HCT116 (cell line): ENCODE measurements at regions not wholly inside any gene's neighbourhood (a gene's known extent, or its start where the extent isn't known, plus 50 kb on each side); places are given as distances from the start of the nearest gene placed in this dataset.

Experiments used
- ATAC-seq: fragments of 200-7000 bp; cut with Tn5 transposase; 2 replicates; pipeline ENCODE4 v1.9.1; 2020; ENCODE audit warnings: mild to moderate bottlenecking, moderate library complexity
- BruUV-seq: library from RNA; stranded (reverse); fragments of 400-500 nt; replicated peaks from 2 replicates; lab custom pipeline; 2021; lab: Mats Ljungman, UMichigan
- CTCF ChIA-PET: fragments of 300-600 bp; sonication (Branson Sonifier 250); formaldehyde crosslinking; loops from one replicate; lab custom pipeline; 2021; ENCODE audit warnings: antibody characterized with exemption; lab: Charles Lee
- POLR2A ChIA-PET: fragments of 300-600, 350-600 bp; sonication (Branson Sonifier 250); formaldehyde crosslinking; loops from one replicate; lab custom pipeline; 2021; ENCODE audit warnings: antibody characterized with exemption; lab: Charles Lee
- RAD21 ChIA-PET, 2 experiments: fragments of 300-600 bp; sonication (Branson Sonifier 250); formaldehyde crosslinking; loops; one replicate each; lab custom pipeline; 2023; ENCODE audit warnings: low total read pairs in 2 of 2; ENCODE audit not compliant: uncharacterized antibody in 2 of 2, unreplicated experiment in 2 of 2, low non-redundant PET in 1 of 2; lab: Charles Lee
- DNase-seq: peaks from one replicate; pipeline ENCODE4 v3.0.0-alpha.2; 2010; ENCODE audit warnings: low read depth, low spot score
- H2AFZ ChIP-seq: fragments of 200-600 bp; shearing (Covaris generic), sonication (generic); 2 replicates; pipeline ENCODE4 v1.6.1; 2017; ENCODE audit warnings: low read depth, mixed run types, mixed read lengths, antibody characterized with exemption, low read length; ENCODE audit not compliant: poor library complexity, severe bottlenecking
- H3K27ac ChIP-seq: 2 replicates; pipeline ENCODE4 v1.5.1; 2012; ENCODE audit warnings: low read depth, low read length
- H3K27me3 ChIP-seq: fragments of 200-600 bp; sonication (generic); 2 replicates; pipeline ENCODE4 v1.6.1; 2016; ENCODE audit warnings: mixed run types, low read length, mixed read lengths; ENCODE audit not compliant: insufficient read depth
- H3K36me3 ChIP-seq, 2 experiments: fragments of 200-500 bp in 1 of 2; fragments of 200-600 bp in 1 of 2; sonication (Bioruptor generic) in 1 of 2; sonication (generic) in 1 of 2; 2 replicates each; pipeline versions ENCODE4 v1.5.1 to v1.6.1; 2014 to 2016; ENCODE audit warnings: low read length in 2 of 2, inconsistent platforms in 1 of 2, mixed read lengths in 1 of 2, mixed run types in 1 of 2; ENCODE audit not compliant: insufficient read depth in 2 of 2, control insufficient read depth in 1 of 2
- H3K4me1 ChIP-seq, 2 experiments: fragments of 200-600 bp in 1 of 2; sonication (generic) in 1 of 2; 2 replicates each; pipeline versions ENCODE4 v1.5.1 to v1.6.1; 2012 to 2017; ENCODE audit warnings: low read length in 2 of 2, inconsistent platforms in 1 of 2, mild to moderate bottlenecking in 1 of 2, mixed read lengths in 1 of 2, mixed run types in 1 of 2, moderate library complexity in 1 of 2; ENCODE audit not compliant: insufficient read depth in 2 of 2, control insufficient read depth in 1 of 2
- H3K4me2 ChIP-seq: fragments of 200-600 bp; sonication (generic); 2 replicates; pipeline ENCODE4 v1.6.1; 2017; ENCODE audit warnings: mixed run types, low read length, mixed read lengths
- H3K4me3 ChIP-seq, 2 experiments: fragments of 200-600 bp in 1 of 2; sonication (generic) in 1 of 2; replicated peaks in 1 of 2; 2 replicates each; pipeline ENCODE4 v1.5.1; 2011 to 2016; ENCODE audit warnings: low read length in 2 of 2, control low read depth in 1 of 2, low read depth in 1 of 2, mild to moderate bottlenecking in 1 of 2, mixed read lengths in 1 of 2, mixed run types in 1 of 2
- H3K79me2 ChIP-seq: fragments of 200-600 bp; sonication (generic); 2 replicates; pipeline ENCODE4 v1.6.1; 2017; ENCODE audit warnings: mild to moderate bottlenecking, mixed run types, low read length, moderate library complexity, mixed read lengths; ENCODE audit not compliant: insufficient read depth
- H3K9ac ChIP-seq: fragments of 200-600 bp; sonication (generic); 2 replicates; pipeline ENCODE4 v1.6.1; 2016; ENCODE audit warnings: low read length, mixed read lengths
- H3K9me2 ChIP-seq: fragments of 200-600 bp; sonication (generic), shearing (Covaris generic); 2 replicates; pipeline ENCODE4 v1.6.1; 2017; ENCODE audit warnings: mixed run types, mild to moderate bottlenecking, moderate library complexity; ENCODE audit not compliant: insufficient read depth
- H3K9me3 ChIP-seq, 2 experiments: fragments of 200-500 bp in 1 of 2; fragments of 200-600 bp in 1 of 2; sonication (Bioruptor generic) in 1 of 2; sonication (generic) in 1 of 2; 2 replicates each; pipeline ENCODE4 v1.6.1; 2014 to 2017; ENCODE audit warnings: low read length in 2 of 2, mixed read lengths in 2 of 2, inconsistent platforms in 1 of 2, low read depth in 1 of 2, mild to moderate bottlenecking in 1 of 2, mixed run types in 1 of 2, moderate library complexity in 1 of 2; ENCODE audit not compliant: control insufficient read depth in 1 of 2, insufficient read depth in 1 of 2
- H4K20me1 ChIP-seq: fragments of 200-600 bp; sonication (generic), shearing (Covaris generic); 2 replicates; pipeline ENCODE4 v1.6.1; 2017; ENCODE audit warnings: mixed run types, mild to moderate bottlenecking, moderate library complexity; ENCODE audit not compliant: insufficient read depth
- EZH2 ChIP-seq: fragments of 200-600 bp; sonication (generic); IDR thresholded peaks from 2 replicates; pipeline ENCODE4 v1.6.1; 2017; ENCODE audit warnings: antibody characterized with exemption, mixed run types
- POLR2AphosphoS5 ChIP-seq: IDR thresholded peaks from 2 replicates; pipeline ENCODE4 v1.6.1; 2011; ENCODE audit warnings: mild to moderate bottlenecking, low read depth, low read length, moderate library complexity
- intact Hi-C: fragments of 100-400 bp; cut with micrococcal nuclease; formaldehyde crosslinking; loops from 2 replicates; pipeline ENCODE4 v1.10.0; 2022
- TF ChIP-seq, protein P1 (sequence below): IDR thresholded peaks from 2 replicates; pipeline ENCODE4 v1.6.1; 2011; ENCODE audit warnings: mild to moderate bottlenecking, low read length, moderate library complexity; ENCODE audit not compliant: insufficient replicate concordance; ENCODE audit errors: extremely low read depth
- TF ChIP-seq, protein P2 (sequence below), 3 experiments: fragments of 200-600 bp in 1 of 3; sonication (generic) in 1 of 3; IDR thresholded peaks in 2 of 3; conservative IDR thresholded peaks in 1 of 3; 2 replicates each; pipeline ENCODE4 v1.5.1; 2012 to 2017; ENCODE audit warnings: low read depth in 2 of 3, low read length in 2 of 3, antibody characterized with exemption in 1 of 3, borderline replicate concordance in 1 of 3, control low read depth in 1 of 3, mild to moderate bottlenecking in 1 of 3, mixed read lengths in 1 of 3, mixed run types in 1 of 3, moderate library complexity in 1 of 3; ENCODE audit not compliant: insufficient read depth in 1 of 3
- TF ChIP-seq, protein P3 (sequence below): IDR thresholded peaks from 2 replicates; pipeline ENCODE4 v1.6.1; 2012

DNA sequence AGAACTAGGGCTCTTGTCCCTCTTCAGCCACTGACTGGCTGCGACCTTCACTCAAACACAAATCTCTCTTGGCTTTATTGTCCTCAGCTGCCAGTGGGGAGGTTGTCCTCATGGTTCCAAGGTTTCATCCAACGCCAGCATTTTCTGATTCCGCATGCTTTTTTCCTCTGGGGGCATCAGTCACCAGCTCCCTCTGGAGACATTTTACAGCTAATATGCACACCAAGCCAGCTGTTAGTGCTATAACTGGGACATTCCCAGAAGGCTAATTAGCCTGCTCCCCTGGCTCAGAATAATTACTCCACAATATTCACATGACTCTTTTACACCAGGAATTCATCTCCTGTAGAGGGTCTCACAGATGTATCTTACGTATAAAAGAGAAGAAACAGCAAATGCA lies 193.6 kb upstream of the ANKRD55 start:
- no peak overlapping the region for H3K4me2 ChIP-seq
- POLR2A ChIA-PET: no interaction called here

More for the DNA sequence above, 193.6 kb upstream of the ANKRD55 start:
- no TSS peak for BruUV-seq
- Histone ChIP-seq H3K9me3 (peaks cover 0 to 7% of the 10 kb centered on the region in 2 experiments; a peak in 1 of 4 replicates), H3K27me3 (no peaks in the 10 kb centered on the region), H2AFZ (no peak overlapping the region), H3K36me3 (no peaks in the 10 kb centered on the region), H3K9ac (no peak overlapping the region), H3K4me1 (peaks cover 5 to 8% of the 10 kb centered on the region in 2 experiments; a peak in 2 of 4 replicates), H3K4me3 (no peak overlapping the region), H3K9me2 (no peaks in the 10 kb centered on the region), H4K20me1 (no peaks in the 10 kb centered on the region), H3K79me2 (no peaks in the 10 kb centered on the region), H3K27ac (no peak overlapping the region)
- intact Hi-C loops: no loop called here
- RAD21 ChIA-PET: no interaction called here
- DNase-seq: no peak
- ATAC-seq: no peak
- TF ChIP-seq, protein P1, sequence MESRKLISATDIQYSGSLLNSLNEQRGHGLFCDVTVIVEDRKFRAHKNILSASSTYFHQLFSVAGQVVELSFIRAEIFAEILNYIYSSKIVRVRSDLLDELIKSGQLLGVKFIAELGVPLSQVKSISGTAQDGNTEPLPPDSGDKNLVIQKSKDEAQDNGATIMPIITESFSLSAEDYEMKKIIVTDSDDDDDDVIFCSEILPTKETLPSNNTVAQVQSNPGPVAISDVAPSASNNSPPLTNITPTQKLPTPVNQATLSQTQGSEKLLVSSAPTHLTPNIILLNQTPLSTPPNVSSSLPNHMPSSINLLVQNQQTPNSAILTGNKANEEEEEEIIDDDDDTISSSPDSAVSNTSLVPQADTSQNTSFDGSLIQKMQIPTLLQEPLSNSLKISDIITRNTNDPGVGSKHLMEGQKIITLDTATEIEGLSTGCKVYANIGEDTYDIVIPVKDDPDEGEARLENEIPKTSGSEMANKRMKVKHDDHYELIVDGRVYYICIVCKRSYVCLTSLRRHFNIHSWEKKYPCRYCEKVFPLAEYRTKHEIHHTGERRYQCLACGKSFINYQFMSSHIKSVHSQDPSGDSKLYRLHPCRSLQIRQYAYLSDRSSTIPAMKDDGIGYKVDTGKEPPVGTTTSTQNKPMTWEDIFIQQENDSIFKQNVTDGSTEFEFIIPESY: no peak
- TF ChIP-seq, protein P2, sequence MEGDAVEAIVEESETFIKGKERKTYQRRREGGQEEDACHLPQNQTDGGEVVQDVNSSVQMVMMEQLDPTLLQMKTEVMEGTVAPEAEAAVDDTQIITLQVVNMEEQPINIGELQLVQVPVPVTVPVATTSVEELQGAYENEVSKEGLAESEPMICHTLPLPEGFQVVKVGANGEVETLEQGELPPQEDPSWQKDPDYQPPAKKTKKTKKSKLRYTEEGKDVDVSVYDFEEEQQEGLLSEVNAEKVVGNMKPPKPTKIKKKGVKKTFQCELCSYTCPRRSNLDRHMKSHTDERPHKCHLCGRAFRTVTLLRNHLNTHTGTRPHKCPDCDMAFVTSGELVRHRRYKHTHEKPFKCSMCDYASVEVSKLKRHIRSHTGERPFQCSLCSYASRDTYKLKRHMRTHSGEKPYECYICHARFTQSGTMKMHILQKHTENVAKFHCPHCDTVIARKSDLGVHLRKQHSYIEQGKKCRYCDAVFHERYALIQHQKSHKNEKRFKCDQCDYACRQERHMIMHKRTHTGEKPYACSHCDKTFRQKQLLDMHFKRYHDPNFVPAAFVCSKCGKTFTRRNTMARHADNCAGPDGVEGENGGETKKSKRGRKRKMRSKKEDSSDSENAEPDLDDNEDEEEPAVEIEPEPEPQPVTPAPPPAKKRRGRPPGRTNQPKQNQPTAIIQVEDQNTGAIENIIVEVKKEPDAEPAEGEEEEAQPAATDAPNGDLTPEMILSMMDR (IDR thresholded peaks at IDR 0.05 in 2 of 3, conservative IDR thresholded peaks at IDR 0.05 in 1 of 3; ENCODE audit: borderline replicate concordance in 1 of 3, insufficient read depth in 1 of 3, low read depth in 2 of 3, low read length in 2 of 3): no peak
- no peak for TF ChIP-seq POLR2AphosphoS5
- TF ChIP-seq EZH2: no peak
- TF ChIP-seq, protein P3, sequence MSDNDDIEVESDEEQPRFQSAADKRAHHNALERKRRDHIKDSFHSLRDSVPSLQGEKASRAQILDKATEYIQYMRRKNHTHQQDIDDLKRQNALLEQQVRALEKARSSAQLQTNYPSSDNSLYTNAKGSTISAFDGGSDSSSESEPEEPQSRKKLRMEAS: no peak
- CTCF ChIA-PET: no interaction called here
